ENCODE measurements at regions not wholly inside any gene's neighbourhood (a gene's known extent, or its start where the extent isn't known, plus 50 kb on each side); places are given as distances from the start of the nearest gene placed in this dataset.

DNA sequence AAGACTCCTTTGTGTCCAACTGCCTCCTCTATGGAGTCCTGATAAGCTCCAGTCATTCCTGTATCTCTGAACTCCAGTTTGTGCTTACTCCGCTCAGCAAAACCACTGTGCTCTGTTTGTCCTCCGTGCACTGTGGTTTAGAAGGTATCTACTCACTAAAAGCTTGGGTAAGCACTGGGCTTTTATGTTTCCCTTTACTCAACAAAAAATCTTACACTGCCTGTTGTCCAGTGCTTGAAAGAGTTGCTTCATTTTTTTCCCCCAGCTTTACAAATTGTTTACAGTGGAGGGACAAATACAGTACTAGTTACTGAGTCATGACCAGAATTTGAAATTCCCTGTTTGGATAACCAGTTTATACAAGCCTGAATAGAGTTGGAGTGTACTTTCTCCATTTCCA lies 545.3 kb upstream of the FAT1 start:
- ChIA-PET POLR2A (ENCODE audit: unreplicated experiment) (interaction anchor here (0.5 kb wide), 1 partner anchor 928 kb away, joined by 18 read pairs; no protein-coding TSS in a partner anchor), CTCF (interaction anchor here (0.8 kb wide), 1 partner anchor 17 kb away, joined by 3 read pairs; no protein-coding TSS in a partner anchor)
- no peaks in the 10 kb centered on the region for H4K20me1 ChIP-seq (ENCODE audit: insufficient read depth, low read length)
- H3K4me3 ChIP-seq (ENCODE audit: insufficient read depth, low read depth, low read length) = no peak overlapping the region
- no TSS peak for BruUV-seq (replicated peaks)
- H2BK120ac ChIP-seq (ENCODE audit: low read depth, low read length) = peak overlapping the region; percentile 93
- no peak overlapping the region for H2AK9ac ChIP-seq (replicated peaks; ENCODE audit: low read depth, low read length, poor library complexity)
- TF ChIP-seq RFX5 (IDR thresholded peaks at IDR 0.05; ENCODE audit: low read depth, low read length) (no peak), NFE2L2 (IDR thresholded peaks at IDR 0.05; ENCODE audit: low read depth, low read length) (no peak), RAD21 (IDR thresholded peaks at IDR 0.05; ENCODE audit: low read length) (0 out of 2 replicates have a peak, but pooled peaks have one; percentile 2), CHD1 (IDR thresholded peaks at IDR 0.05; ENCODE audit: low read depth, low read length) (no peak), RCOR1 (IDR thresholded peaks at IDR 0.05; ENCODE audit: insufficient replicate concordance, low read length) (no peak), MXI1 (IDR thresholded peaks at IDR 0.05; ENCODE audit: borderline replicate concordance, low read depth, low read length) (no peak), CEBPB (IDR thresholded peaks at IDR 0.05; ENCODE audit: low read depth, low read length) (peak; percentile 88), MAFK (IDR thresholded peaks at IDR 0.05; ENCODE audit: low read depth, low read length) (peak; percentile 51; the same call in 1 of the 2 replicates), FOS (IDR thresholded peaks at IDR 0.05; ENCODE audit: low read depth, low read length) (peak; percentile 63; the same call in 1 of the 2 replicates)
- TF ChIP-seq, protein P1, sequence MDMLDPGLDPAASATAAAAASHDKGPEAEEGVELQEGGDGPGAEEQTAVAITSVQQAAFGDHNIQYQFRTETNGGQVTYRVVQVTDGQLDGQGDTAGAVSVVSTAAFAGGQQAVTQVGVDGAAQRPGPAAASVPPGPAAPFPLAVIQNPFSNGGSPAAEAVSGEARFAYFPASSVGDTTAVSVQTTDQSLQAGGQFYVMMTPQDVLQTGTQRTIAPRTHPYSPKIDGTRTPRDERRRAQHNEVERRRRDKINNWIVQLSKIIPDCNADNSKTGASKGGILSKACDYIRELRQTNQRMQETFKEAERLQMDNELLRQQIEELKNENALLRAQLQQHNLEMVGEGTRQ (IDR thresholded peaks at IDR 0.05; ENCODE audit: low read depth, low read length) = no peak
- peak overlapping the region; percentile 87 for H3K4ac ChIP-seq (ENCODE audit: low read depth, low read length)
- ATAC-seq (ENCODE audit: low read depth) = peak; percentile 96
- H3K9me1 ChIP-seq (ENCODE audit: insufficient read depth, low read length) = 0 out of 2 replicates have a peak, but pooled peaks cover 3% of the 10 kb centered on the region
- H3K4me1 ChIP-seq (ENCODE audit: control insufficient read depth, insufficient read depth, low read length) = peaks cover 4% of the 10 kb centered on the region
- peak overlapping the region; percentile 83; the same call in 1 of the 2 replicates for H3K18ac ChIP-seq (ENCODE audit: low read depth, low read length)
- H3K9ac ChIP-seq (ENCODE audit: low read depth, low read length) = no peak overlapping the region
- H3K79me1 ChIP-seq (ENCODE audit: low read depth in 1 of 2, low read length in 2 of 2) = no peaks in the 10 kb centered on the region
- in situ Hi-C loops (cut with MboI; ENCODE audit: low sequenced_read_pairs) = no loop called here
- H2AK5ac ChIP-seq (ENCODE audit: low read depth, low read length) = no peak overlapping the region
- no peaks in the 10 kb centered on the region for H3K36me3 ChIP-seq (ENCODE audit: control insufficient read depth, insufficient read depth, low read length)
- H2BK15ac ChIP-seq (ENCODE audit: low read depth, low read length) = peak overlapping the region; percentile 43; the same call in 1 of the 3 replicates
- peak overlapping the region; percentile 14 for H2BK5ac ChIP-seq (ENCODE audit: low read depth, low read length, poor library complexity, severe bottlenecking)
- peak overlapping the region; percentile 67 for H2AFZ ChIP-seq (replicated peaks; ENCODE audit: low read length, poor library complexity)
- WGBS, 2 experiments (ENCODE audit: extremely low coverage in 2 of 2, insufficient read length in 1 of 2) = no CpG with 5 or more reads among the region's 2 CpGs
- intact Hi-C loops (cut with micrococcal nuclease) = no loop called here
- peak overlapping the region; percentile 60; the same call in 1 of the 2 replicates for H3K27ac ChIP-seq (ENCODE audit: insufficient read depth, low read length)
- H3K27me3 ChIP-seq (ENCODE audit: control insufficient read depth, insufficient read depth, low read length) = no peaks in the 10 kb centered on the region
- peak overlapping the region; percentile 73 for H4K91ac ChIP-seq (ENCODE audit: insufficient read depth, low read depth, low read length)
- H3K9me3 ChIP-seq (ENCODE audit: control insufficient read depth, insufficient read depth, low read length) = no peaks in the 10 kb centered on the region
- DNase-seq = peak; percentile 85
- H3K56ac ChIP-seq (ENCODE audit: extremely low read depth, insufficient read depth, low read length) = peak overlapping the region; percentile 44; the same call in 1 of the 2 replicates
- H4K8ac ChIP-seq (ENCODE audit: low read depth in 2 of 2, low read length in 2 of 2) = peak overlapping the region in 1 of 2 experiments; percentile 80; a peak in 2 of 4 replicates
- H3K23ac ChIP-seq (ENCODE audit: low read depth, low read length) = peak overlapping the region; percentile 31; the same call in 1 of the 2 replicates
- peak overlapping the region; percentile 77 for H2BK20ac ChIP-seq (ENCODE audit: low read depth, low read length)
- H4K5ac ChIP-seq (ENCODE audit: low read depth, low read length) = peak overlapping the region; percentile 72; the same call in 1 of the 2 replicates
- peak overlapping the region; percentile 55; the same call in 1 of the 2 replicates for H3K4me2 ChIP-seq (ENCODE audit: low read depth, low read length)
- dilution Hi-C loops (cut with HindIII; ENCODE audit: low sequenced_read_pairs, unreplicated experiment) = no loop called here
- peak overlapping the region; percentile 82 for H3K14ac ChIP-seq (replicated peaks; ENCODE audit: low read depth, low read length)
